HG03558 (cell line): ENCODE measurements at regions not wholly inside any gene's neighbourhood (a gene's known extent, or its start where the extent isn't known, plus 50 kb on each side); places are given as distances from the start of the nearest gene placed in this dataset.

Source experiments
- ATAC-seq: cut with Tn5 transposase; IDR thresholded peaks from one replicate; pipeline ENCODE4 v1.9.1; 2021; ENCODE audit warnings: moderate number of reproducible peaks; ENCODE audit not compliant: unreplicated experiment; ENCODE audit errors: extremely low read depth

- ATAC-seq: no peak
Measured at GRCh38 chr2:16250466-16250865, 310.1 kb downstream of the MYCN start.

- ATAC-seq: no peak
Measured at GRCh38 chr2:16250056-16250425, 309.7 kb downstream of the MYCN start.

- no peak for ATAC-seq
Measured at GRCh38 chr2:16249246-16250055, 309.1 kb downstream of the MYCN start.

- no peak for ATAC-seq
Measured at GRCh38 chr2:16248571-16249105, 308.3 kb downstream of the MYCN start.

GRCh38 chr2:16247326-16248122, 307.2 kb downstream of the MYCN start:
- no peak for ATAC-seq

GRCh38 chr2:16246911-16247310, 306.6 kb downstream of the MYCN start:
- ATAC-seq: no peak

- no peak for ATAC-seq
Measured at GRCh38 chr2:16246281-16246850, 306.0 kb downstream of the MYCN start.

- ATAC-seq: no peak
Measured at GRCh38 chr2:16245481-16246054, 305.2 kb downstream of the MYCN start.

GRCh38 chr2:16244966-16245320, 304.6 kb downstream of the MYCN start:
- no peak for ATAC-seq

- no peak for ATAC-seq
Measured at GRCh38 chr2:16244153-16244965, 304.0 kb downstream of the MYCN start.

- ATAC-seq: no peak
Measured at GRCh38 chr2:16243411-16243996, 303.2 kb downstream of the MYCN start.

- no peak for ATAC-seq
Measured at GRCh38 chr2:16242906-16243305, 302.6 kb downstream of the MYCN start.

- no peak for ATAC-seq
Measured at GRCh38 chr2:16241166-16242160, 301.1 kb downstream of the MYCN start.

GRCh38 chr2:16240402-16240801, 300.1 kb downstream of the MYCN start:
- ATAC-seq: no peak

- no peak for ATAC-seq
Measured at GRCh38 chr2:16239296-16239850, 299.0 kb downstream of the MYCN start.

- ATAC-seq: no peak
Measured at GRCh38 chr2:16238786-16239185, 298.4 kb downstream of the MYCN start.

GRCh38 chr2:16238001-16238761, 297.8 kb downstream of the MYCN start:
- no peak for ATAC-seq
